ENCODE measurements at regions not wholly inside any gene's neighbourhood (a gene's known extent, or its start where the extent isn't known, plus 50 kb on each side); places are given as distances from the start of the nearest gene placed in this dataset.
A peak's percentile ranks its signal among the peaks of the same experiment; 100 is the strongest.

DNA sequence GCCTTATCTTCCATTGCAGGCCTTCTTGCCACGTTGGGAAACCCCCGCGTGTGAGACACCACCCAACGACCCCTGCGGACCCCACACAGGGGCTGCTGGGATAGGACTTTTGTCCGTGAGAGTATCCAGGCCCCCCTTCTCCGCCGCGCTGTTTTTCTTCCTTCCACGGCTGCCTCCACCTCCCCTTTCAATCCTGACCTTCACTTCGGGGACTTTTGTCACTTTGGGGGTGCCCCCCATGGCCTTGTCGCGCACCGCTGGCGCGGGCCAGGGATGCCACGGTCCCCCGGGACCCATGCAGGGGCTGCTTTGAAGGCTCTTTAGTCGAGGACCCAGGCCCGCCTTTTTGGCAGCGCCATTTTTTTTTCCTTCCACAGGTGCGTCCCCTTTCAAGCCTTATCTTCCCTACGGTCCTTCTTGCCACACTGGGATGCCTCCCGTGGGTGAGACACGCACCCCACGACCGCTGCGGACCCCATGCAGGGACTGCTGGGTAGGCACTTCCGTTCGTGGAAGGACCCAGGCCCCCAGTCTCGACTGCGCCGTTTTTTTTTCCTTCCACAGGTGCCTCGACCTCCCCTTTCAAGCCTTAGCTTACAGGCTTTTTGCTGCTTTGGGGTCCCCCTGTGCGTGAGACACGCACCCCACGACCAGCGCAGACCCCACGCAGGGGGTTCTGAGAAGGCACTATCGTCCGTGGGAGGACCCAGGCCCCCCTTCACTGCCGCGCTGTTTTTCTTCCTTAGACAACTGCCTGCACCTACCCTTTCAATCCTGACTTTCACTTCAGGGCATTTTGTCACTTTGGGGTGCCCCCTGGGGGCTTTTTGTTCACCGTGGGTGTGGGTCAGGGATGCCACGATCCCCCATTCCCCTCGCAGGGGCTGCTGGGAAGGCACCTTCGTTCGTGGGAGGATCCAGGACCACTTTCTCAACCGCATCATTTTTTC, 267.4 kb downstream of the ALG10 start:
- TF ChIP-seq CTCF (IDR thresholded peaks at IDR 0.05), result no peak
- intact Hi-C loops (cut with DNase I), result no loop called here
- peaks cover 0 to 100% of the 10 kb centered on the region in 2 donors for H3K9me3 ChIP-seq
- H3K27me3 ChIP-seq, result no peaks in the 10 kb centered on the region
- H3K4me3 ChIP-seq, result no peak overlapping the region
- no peak overlapping the region for H3K27ac ChIP-seq
- H3K36me3 ChIP-seq, result no peaks in the 10 kb centered on the region
- ATAC-seq, result no peak
- no peaks in the 10 kb centered on the region for H3K4me1 ChIP-seq
- DNase-seq, result peak in 2 of 4 donors; percentile 26 to 54

- DNase-seq (peak in 1 of 4 donors; percentile 39), ATAC-seq (no peak)
- H3K27me3 ChIP-seq, result no peaks in the 10 kb centered on the region
- intact Hi-C loops (cut with DNase I), result no loop called here
- no peaks in the 10 kb centered on the region for H3K36me3 ChIP-seq
- no peak overlapping the region for H3K4me3 ChIP-seq
- TF ChIP-seq CTCF (IDR thresholded peaks at IDR 0.05), result no peak
- peaks cover 0 to 100% of the 10 kb centered on the region in 2 donors for H3K9me3 ChIP-seq
- no peaks in the 10 kb centered on the region for H3K4me1 ChIP-seq
- no peak overlapping the region for H3K27ac ChIP-seq
These were observed 268.2 kb downstream of the ALG10 start for GRCh38 chr12:34290381-34290995.

DNA sequence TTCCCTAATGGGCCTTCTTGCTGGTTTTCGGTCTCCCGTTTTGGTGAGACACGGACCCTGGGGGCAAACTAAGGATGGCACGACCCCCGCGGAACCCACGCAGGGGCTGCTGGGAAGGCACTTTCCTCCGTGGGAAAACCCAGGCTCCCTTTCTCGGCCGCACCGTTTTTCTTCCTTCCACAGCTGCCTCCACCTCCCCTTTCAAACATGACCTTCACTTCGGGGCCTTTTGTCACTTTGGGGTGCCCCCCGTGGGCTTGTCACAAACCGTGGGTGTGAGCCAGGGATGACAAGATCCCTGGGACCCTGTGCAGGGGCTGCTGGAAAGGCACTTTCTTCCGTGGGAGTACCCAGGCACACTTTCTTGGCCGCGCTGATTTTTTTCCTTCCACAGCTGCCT, 268.7 kb downstream of the ALG10 start:
- ATAC-seq, result no peak

DNA sequence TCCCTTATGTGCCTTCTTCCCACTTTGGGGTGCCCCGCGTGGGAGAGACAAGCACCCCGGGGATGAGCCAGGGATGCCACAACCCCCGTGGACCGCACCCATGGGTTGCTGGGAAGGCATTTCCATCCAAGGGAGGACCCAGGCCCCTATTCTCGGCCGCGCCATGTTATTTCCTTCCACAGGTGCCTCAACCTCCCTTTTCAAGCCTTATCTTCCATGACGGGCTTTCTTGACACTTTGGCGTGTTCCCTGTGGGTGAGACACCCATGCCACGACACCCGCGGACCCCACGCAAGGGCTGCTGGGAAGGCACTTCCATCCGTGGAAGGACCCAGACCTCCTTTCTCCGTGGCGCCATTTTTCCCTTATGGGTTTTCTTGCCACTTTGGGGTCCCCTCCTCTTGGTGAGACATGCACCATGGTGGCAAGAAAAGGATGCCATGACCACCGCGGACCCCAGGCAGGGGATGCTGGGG, 269.2 kb downstream of the ALG10 start:
- Histone ChIP-seq H3K27me3 (no peaks in the 10 kb centered on the region), H3K36me3 (no peaks in the 10 kb centered on the region), H3K27ac (no peak overlapping the region), H3K4me1 (no peaks in the 10 kb centered on the region), H3K4me3 (no peak overlapping the region), H3K9me3 (peaks cover 0 to 100% of the 10 kb centered on the region in 2 donors)
- TF ChIP-seq CTCF (IDR thresholded peaks at IDR 0.05), result no peak
- DNase-seq, result no peak
- no peak for ATAC-seq
- intact Hi-C loops (cut with DNase I), result no loop called here

More for the DNA sequence above, 268.7 kb downstream of the ALG10 start:
- TF ChIP-seq CTCF (IDR thresholded peaks at IDR 0.05), result no peak
- Histone ChIP-seq H3K4me3 (no peak overlapping the region), H3K36me3 (no peaks in the 10 kb centered on the region), H3K27ac (no peak overlapping the region), H3K4me1 (no peaks in the 10 kb centered on the region), H3K9me3 (peaks cover 0 to 100% of the 10 kb centered on the region in 2 donors), H3K27me3 (no peaks in the 10 kb centered on the region)
- DNase-seq, result peak in 1 of 4 donors; percentile 39
- intact Hi-C loops (cut with DNase I), result no loop called here
